GM12878 (cell line): ENCODE measurements at regions not wholly inside any gene's neighbourhood (a gene's known extent, or its start where the extent isn't known, plus 50 kb on each side); places are given as distances from the start of the nearest gene placed in this dataset.

Experiments
- EZH2 ChIP-seq: IDR thresholded peaks from 2 replicates; pipeline ENCODE4 v1.6.1; 2012; ENCODE audit warnings: low read depth, mild to moderate bottlenecking, control low read depth, inconsistent platforms, low read length, borderline replicate concordance; ENCODE audit not compliant: control insufficient read depth
- HDGF ChIP-seq: fragments of 450-650 bp; IDR thresholded peaks from 2 replicates; pipeline ENCODE4 v1.6.1; 2016; ENCODE audit warnings: antibody characterized with exemption
- JUND ChIP-seq: IDR thresholded peaks from 2 replicates; pipeline ENCODE4 v1.6.1; 2012; ENCODE audit warnings: low read depth, mild to moderate bottlenecking, low read length, improper control_type of control experiment, moderate library complexity
- MEF2A ChIP-seq: IDR thresholded peaks from 2 replicates; pipeline ENCODE4 v1.6.1; 2011; ENCODE audit warnings: low read depth, mild to moderate bottlenecking, low read length, moderate library complexity; ENCODE audit not compliant: insufficient read depth
- POLR2A ChIP-seq: IDR thresholded peaks from 2 replicates; pipeline ENCODE4 v1.6.1; 2011; ENCODE audit warnings: low read depth, mild to moderate bottlenecking, low read length
- RELA ChIP-seq: fragments of 450-650 bp; IDR thresholded peaks from 2 replicates; pipeline ENCODE4 v1.8.0; 2014; ENCODE audit warnings: borderline replicate concordance; ENCODE audit not compliant: partially characterized antibody
- RFX5 ChIP-seq: IDR thresholded peaks from 2 replicates; pipeline ENCODE4 v1.6.1; 2011; ENCODE audit warnings: low read depth, low read length, improper control_type of control experiment
- SMAD1 ChIP-seq: fragments of 450-650 bp; IDR thresholded peaks from 2 replicates; pipeline ENCODE4 v1.6.1; 2018; ENCODE audit warnings: mild to moderate bottlenecking, low read depth; ENCODE audit not compliant: partially characterized antibody
- STAT3 ChIP-seq: IDR thresholded peaks from 2 replicates; pipeline ENCODE4 v1.6.1; 2011; ENCODE audit warnings: low read depth, low read length, improper control_type of control experiment
- SUPT20H ChIP-seq: IDR thresholded peaks from 2 replicates; pipeline ENCODE4 v1.6.1; 2011; ENCODE audit warnings: low read depth, mild to moderate bottlenecking, low read length, moderate library complexity, borderline replicate concordance; ENCODE audit not compliant: control insufficient read depth
- TF ChIP-seq, protein P1 (sequence below): IDR thresholded peaks from 2 replicates; pipeline ENCODE4 v1.6.1; 2011; ENCODE audit warnings: mild to moderate bottlenecking, low read depth, low read length, moderate library complexity; ENCODE audit not compliant: insufficient replicate concordance
- TF ChIP-seq, protein P2 (sequence below): fragments of 450-650 bp; formaldehyde crosslinking; IDR thresholded peaks from 2 replicates; pipeline ENCODE4 v1.4.0; 2020; ENCODE audit warnings: mild to moderate bottlenecking, moderate library complexity
- TF ChIP-seq, protein P3 (sequence below): IDR thresholded peaks from 2 replicates; pipeline ENCODE4 v1.6.1; 2012; ENCODE audit warnings: low read depth, low read length, improper control_type of control experiment
- TF ChIP-seq, protein P4 (sequence below), 3 experiments: IDR thresholded peaks in 2 of 3; conservative IDR thresholded peaks in 1 of 3; 2 replicates each; pipeline ENCODE4 v1.5.1; 2011; ENCODE audit warnings: low read depth in 3 of 3, low read length in 3 of 3, mild to moderate bottlenecking in 3 of 3, control low read depth in 2 of 3, moderate library complexity in 2 of 3, inconsistent platforms in 1 of 3, mixed read lengths in 1 of 3; ENCODE audit not compliant: control insufficient read depth in 2 of 3, insufficient read depth in 1 of 3; ENCODE audit errors: extremely low read depth in 1 of 3

DNA sequence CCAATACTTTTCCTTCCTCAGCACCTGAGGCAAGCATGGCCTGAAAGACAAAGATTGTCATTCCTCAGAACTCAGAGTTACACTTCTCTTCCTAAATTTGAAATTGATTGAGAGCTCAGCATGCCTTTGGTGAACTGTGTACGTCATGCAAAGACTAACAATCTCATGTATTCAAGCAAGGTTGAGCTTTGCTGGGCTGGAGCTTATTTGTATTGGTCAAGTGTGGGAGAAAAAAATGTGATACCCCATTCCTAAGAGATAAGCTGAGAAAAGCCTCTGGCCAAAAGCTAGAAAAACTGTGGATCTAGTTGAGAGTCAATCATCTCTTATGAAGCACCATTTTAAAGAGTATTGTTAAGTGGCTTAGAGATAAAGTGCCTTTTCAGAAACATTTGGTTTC is 392.2 kb downstream of the RASEF start:
- TF ChIP-seq RFX5 (no peak), POLR2A (no peak), RELA (no peak), SMAD1 (no peak), SUPT20H (no peak), JUND (no peak), HDGF (no peak), STAT3 (no peak), EZH2 (no peak), MEF2A (no peak)
- TF ChIP-seq, protein P1, sequence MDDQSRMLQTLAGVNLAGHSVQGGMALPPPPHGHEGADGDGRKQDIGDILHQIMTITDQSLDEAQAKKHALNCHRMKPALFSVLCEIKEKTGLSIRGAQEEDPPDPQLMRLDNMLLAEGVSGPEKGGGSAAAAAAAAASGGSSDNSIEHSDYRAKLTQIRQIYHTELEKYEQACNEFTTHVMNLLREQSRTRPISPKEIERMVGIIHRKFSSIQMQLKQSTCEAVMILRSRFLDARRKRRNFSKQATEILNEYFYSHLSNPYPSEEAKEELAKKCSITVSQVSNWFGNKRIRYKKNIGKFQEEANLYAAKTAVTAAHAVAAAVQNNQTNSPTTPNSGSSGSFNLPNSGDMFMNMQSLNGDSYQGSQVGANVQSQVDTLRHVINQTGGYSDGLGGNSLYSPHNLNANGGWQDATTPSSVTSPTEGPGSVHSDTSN = no peak
- TF ChIP-seq, protein P2, sequence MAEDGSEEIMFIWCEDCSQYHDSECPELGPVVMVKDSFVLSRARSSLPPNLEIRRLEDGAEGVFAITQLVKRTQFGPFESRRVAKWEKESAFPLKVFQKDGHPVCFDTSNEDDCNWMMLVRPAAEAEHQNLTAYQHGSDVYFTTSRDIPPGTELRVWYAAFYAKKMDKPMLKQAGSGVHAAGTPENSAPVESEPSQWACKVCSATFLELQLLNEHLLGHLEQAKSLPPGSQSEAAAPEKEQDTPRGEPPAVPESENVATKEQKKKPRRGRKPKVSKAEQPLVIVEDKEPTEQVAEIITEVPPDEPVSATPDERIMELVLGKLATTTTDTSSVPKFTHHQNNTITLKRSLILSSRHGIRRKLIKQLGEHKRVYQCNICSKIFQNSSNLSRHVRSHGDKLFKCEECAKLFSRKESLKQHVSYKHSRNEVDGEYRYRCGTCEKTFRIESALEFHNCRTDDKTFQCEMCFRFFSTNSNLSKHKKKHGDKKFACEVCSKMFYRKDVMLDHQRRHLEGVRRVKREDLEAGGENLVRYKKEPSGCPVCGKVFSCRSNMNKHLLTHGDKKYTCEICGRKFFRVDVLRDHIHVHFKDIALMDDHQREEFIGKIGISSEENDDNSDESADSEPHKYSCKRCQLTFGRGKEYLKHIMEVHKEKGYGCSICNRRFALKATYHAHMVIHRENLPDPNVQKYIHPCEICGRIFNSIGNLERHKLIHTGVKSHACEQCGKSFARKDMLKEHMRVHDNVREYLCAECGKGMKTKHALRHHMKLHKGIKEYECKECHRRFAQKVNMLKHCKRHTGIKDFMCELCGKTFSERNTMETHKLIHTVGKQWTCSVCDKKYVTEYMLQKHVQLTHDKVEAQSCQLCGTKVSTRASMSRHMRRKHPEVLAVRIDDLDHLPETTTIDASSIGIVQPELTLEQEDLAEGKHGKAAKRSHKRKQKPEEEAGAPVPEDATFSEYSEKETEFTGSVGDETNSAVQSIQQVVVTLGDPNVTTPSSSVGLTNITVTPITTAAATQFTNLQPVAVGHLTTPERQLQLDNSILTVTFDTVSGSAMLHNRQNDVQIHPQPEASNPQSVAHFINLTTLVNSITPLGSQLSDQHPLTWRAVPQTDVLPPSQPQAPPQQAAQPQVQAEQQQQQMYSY (CRISPR knock-in tag) = no peak
- TF ChIP-seq, protein P3, sequence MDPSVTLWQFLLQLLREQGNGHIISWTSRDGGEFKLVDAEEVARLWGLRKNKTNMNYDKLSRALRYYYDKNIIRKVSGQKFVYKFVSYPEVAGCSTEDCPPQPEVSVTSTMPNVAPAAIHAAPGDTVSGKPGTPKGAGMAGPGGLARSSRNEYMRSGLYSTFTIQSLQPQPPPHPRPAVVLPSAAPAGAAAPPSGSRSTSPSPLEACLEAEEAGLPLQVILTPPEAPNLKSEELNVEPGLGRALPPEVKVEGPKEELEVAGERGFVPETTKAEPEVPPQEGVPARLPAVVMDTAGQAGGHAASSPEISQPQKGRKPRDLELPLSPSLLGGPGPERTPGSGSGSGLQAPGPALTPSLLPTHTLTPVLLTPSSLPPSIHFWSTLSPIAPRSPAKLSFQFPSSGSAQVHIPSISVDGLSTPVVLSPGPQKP = no peak
- TF ChIP-seq, protein P4, sequence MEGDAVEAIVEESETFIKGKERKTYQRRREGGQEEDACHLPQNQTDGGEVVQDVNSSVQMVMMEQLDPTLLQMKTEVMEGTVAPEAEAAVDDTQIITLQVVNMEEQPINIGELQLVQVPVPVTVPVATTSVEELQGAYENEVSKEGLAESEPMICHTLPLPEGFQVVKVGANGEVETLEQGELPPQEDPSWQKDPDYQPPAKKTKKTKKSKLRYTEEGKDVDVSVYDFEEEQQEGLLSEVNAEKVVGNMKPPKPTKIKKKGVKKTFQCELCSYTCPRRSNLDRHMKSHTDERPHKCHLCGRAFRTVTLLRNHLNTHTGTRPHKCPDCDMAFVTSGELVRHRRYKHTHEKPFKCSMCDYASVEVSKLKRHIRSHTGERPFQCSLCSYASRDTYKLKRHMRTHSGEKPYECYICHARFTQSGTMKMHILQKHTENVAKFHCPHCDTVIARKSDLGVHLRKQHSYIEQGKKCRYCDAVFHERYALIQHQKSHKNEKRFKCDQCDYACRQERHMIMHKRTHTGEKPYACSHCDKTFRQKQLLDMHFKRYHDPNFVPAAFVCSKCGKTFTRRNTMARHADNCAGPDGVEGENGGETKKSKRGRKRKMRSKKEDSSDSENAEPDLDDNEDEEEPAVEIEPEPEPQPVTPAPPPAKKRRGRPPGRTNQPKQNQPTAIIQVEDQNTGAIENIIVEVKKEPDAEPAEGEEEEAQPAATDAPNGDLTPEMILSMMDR (IDR thresholded peaks at IDR 0.05 in 2 of 3, conservative IDR thresholded peaks at IDR 0.05 in 1 of 3; ENCODE audit: control insufficient read depth in 2 of 3, extremely low read depth in 1 of 3, insufficient read depth in 1 of 3, low read depth in 3 of 3, low read length in 3 of 3) = no peak
